ENCODE measurements at regions not wholly inside any gene's neighbourhood (a gene's known extent, or its start where the extent isn't known, plus 50 kb on each side); places are given as distances from the start of the nearest gene placed in this dataset.
A peak's percentile ranks its signal among the peaks of the same experiment; 100 is the strongest.

GRCh38 chr10:61313460-61313859 lies 139.7 kb downstream of the TMEM26 start:
- peaks cover 14% of the 10 kb centered on the region for H3K4me1 Mint-ChIP-seq (ENCODE audit: low read depth)
- H3K9me3 Mint-ChIP-seq = no peaks in the 10 kb centered on the region
- H3K27ac Mint-ChIP-seq = no peak overlapping the region
- no peak overlapping the region for H3K4me3 Mint-ChIP-seq
- intact Hi-C loops (cut with micrococcal nuclease) = no loop called here
- DNase-seq = no peak
- H3K27me3 Mint-ChIP-seq = no peaks in the 10 kb centered on the region
- ChIA-PET POLR2A (no interaction called here), CTCF (no interaction called here)
- no peaks in the 10 kb centered on the region for H3K36me3 Mint-ChIP-seq

DNA sequence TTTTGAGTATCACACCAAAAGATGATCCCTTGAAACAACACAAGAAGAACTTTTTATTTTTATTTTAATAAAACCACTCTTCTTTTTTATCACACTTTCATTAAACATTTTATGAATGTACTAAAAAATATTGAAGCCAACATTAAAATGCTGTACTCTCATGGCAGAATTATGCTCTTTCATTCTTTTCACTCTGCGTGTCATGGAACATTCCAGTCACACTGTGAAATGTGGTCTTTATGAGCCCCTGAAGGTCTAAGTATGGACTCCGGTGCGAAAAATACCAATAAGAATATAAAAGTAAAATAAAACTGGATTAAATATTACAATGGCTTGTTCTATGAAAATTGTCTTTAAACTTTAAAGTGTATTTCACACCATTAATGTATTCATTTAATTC lies 148.4 kb downstream of the TMEM26 start:
- H3K27me3 Mint-ChIP-seq = no peaks in the 10 kb centered on the region
- no peaks in the 10 kb centered on the region for H3K36me3 Mint-ChIP-seq
- ChIA-PET POLR2A (no interaction called here), CTCF (no interaction called here)
- no peaks in the 10 kb centered on the region for H3K9me3 Mint-ChIP-seq
- H3K4me1 Mint-ChIP-seq (ENCODE audit: low read depth) = no peaks in the 10 kb centered on the region
- DNase-seq = no peak
- H3K27ac Mint-ChIP-seq = no peak overlapping the region
- no peak overlapping the region for H3K4me3 Mint-ChIP-seq
- intact Hi-C loops (cut with micrococcal nuclease) = no loop called here

- no peak for DNase-seq
- peaks cover 2% of the 10 kb centered on the region for H3K36me3 Mint-ChIP-seq
- no peak overlapping the region for H3K27ac Mint-ChIP-seq
- POLR2A ChIA-PET = no interaction called here
- no peaks in the 10 kb centered on the region for H3K4me1 Mint-ChIP-seq (ENCODE audit: low read depth)
- intact Hi-C loops (cut with micrococcal nuclease) = no loop called here
- CTCF ChIA-PET = no interaction called here
- H3K4me3 Mint-ChIP-seq = no peak overlapping the region
- H3K27me3 Mint-ChIP-seq = no peaks in the 10 kb centered on the region
- H3K9me3 Mint-ChIP-seq = peaks cover 7% of the 10 kb centered on the region
Measured at GRCh38 chr10:61302124-61302523, 151.1 kb downstream of the TMEM26 start.

GRCh38 chr10:61301575-61301974 lies 151.6 kb downstream of the TMEM26 start:
- DNase-seq = no peak
- H3K4me3 Mint-ChIP-seq = no peak overlapping the region
- H3K4me1 Mint-ChIP-seq (ENCODE audit: low read depth) = no peaks in the 10 kb centered on the region
- H3K36me3 Mint-ChIP-seq = peaks cover 2% of the 10 kb centered on the region
- H3K27me3 Mint-ChIP-seq = no peaks in the 10 kb centered on the region
- H3K9me3 Mint-ChIP-seq = peaks cover 7% of the 10 kb centered on the region
- ChIA-PET POLR2A (no interaction called here), CTCF (no interaction called here)
- H3K27ac Mint-ChIP-seq = no peak overlapping the region
- intact Hi-C loops (cut with micrococcal nuclease) = no loop called here

GRCh38 chr10:61299841-61300240 lies 153.3 kb downstream of the TMEM26 start:
- CTCF ChIA-PET = no interaction called here
- DNase-seq = no peak
- H3K4me1 Mint-ChIP-seq (ENCODE audit: low read depth) = no peaks in the 10 kb centered on the region
- H3K27me3 Mint-ChIP-seq = peaks cover under 1% of the 10 kb centered on the region
- no peak overlapping the region for H3K27ac Mint-ChIP-seq
- peaks cover 2% of the 10 kb centered on the region for H3K36me3 Mint-ChIP-seq
- POLR2A ChIA-PET = no interaction called here
- H3K9me3 Mint-ChIP-seq = peaks cover 7% of the 10 kb centered on the region
- no peak overlapping the region for H3K4me3 Mint-ChIP-seq
- intact Hi-C loops (cut with micrococcal nuclease) = no loop called here

- H3K27me3 Mint-ChIP-seq = peaks cover 2% of the 10 kb centered on the region
- H3K9me3 Mint-ChIP-seq = peaks cover 7% of the 10 kb centered on the region
- H3K36me3 Mint-ChIP-seq = peaks cover 2% of the 10 kb centered on the region
- H3K4me3 Mint-ChIP-seq = no peak overlapping the region
- ChIA-PET POLR2A (no interaction called here), CTCF (no interaction called here)
- intact Hi-C loops (cut with micrococcal nuclease) = no loop called here
- H3K27ac Mint-ChIP-seq = no peak overlapping the region
- no peaks in the 10 kb centered on the region for H3K4me1 Mint-ChIP-seq (ENCODE audit: low read depth)
- DNase-seq = no peak
Measured at GRCh38 chr10:61299156-61299555, 154.0 kb downstream of the TMEM26 start.

DNA sequence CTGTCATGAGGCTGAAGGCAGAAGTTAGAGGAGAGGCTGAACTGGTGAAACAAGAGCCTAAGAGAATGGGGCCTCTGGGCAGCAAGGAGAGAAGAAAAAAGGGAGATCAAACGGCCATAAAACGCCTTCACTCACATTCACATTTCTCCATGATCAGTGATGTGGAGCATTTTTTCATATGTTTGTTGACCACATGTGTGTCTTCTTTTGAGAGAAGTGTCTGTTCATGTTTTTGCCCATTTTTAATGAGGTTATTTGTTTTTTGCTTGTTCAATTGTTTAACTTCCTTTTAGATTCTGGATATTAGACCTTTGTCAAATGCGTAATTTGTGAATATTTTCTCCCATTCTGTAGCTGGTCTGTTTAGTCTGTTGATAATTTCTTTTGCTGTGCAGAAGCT lies 155.0 kb downstream of the TMEM26 start:
- intact Hi-C loops (cut with micrococcal nuclease) = no loop called here
- Mint-ChIP-seq H3K36me3 (peaks cover 2% of the 10 kb centered on the region), H3K9me3 (peaks cover 7% of the 10 kb centered on the region), H3K4me1 (ENCODE audit: low read depth) (no peaks in the 10 kb centered on the region), H3K27me3 (peaks cover 2% of the 10 kb centered on the region), H3K27ac (no peak overlapping the region), H3K4me3 (no peak overlapping the region)
- no peak for DNase-seq
- ChIA-PET POLR2A (no interaction called here), CTCF (no interaction called here)

DNA sequence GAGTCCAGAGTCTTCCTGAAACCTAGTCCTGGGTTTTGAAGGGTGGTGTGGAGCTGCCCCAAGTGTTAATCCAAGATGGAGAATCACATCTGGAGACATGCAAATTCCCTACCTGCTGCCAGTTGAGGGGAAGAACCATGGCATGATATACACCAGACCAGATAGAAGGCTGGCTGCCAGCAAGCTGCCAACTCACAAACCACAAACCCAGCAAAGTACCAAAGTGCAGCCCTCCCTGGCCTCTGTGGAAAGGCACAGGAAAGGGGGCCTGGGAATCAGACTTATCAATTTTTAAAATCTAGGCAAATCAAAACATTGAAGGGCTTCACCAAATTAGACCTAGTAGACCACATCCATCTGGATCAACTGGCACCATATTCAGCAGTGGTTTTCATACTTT lies 157.0 kb downstream of the TMEM26 start:
- POLR2A ChIA-PET = no interaction called here

DNA sequence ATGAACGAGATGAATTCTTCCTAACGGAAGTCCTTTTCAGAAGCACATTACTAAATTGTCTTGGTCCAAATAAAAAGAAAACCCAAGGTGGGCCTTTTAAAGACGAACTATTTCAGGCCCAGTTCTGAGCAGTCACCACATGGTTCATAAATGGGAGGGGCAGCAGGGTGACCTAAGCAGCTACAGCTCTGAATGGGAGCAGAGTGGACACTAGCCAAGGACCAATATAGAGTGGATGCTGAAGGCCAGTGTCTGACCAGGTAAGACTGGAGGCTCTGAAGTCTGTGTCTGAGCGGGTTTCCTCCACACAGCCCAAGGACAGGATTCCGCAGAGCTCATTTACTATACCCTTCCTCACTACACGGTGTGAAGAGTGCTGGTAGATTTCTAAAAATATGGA lies 159.1 kb downstream of the TMEM26 start:
- no peaks in the 10 kb centered on the region for H3K4me1 Mint-ChIP-seq (ENCODE audit: low read depth)
- H3K27ac Mint-ChIP-seq = no peak overlapping the region
- CTCF ChIA-PET = no interaction called here

More for the DNA sequence above, 157.0 kb downstream of the TMEM26 start:
- Mint-ChIP-seq H3K4me3 (no peak overlapping the region), H3K36me3 (peaks cover 2% of the 10 kb centered on the region), H3K27me3 (peaks cover 2% of the 10 kb centered on the region), H3K4me1 (ENCODE audit: low read depth) (no peaks in the 10 kb centered on the region), H3K9me3 (peaks cover 7% of the 10 kb centered on the region), H3K27ac (no peak overlapping the region)
- DNase-seq = no peak
- CTCF ChIA-PET = no interaction called here
- intact Hi-C loops (cut with micrococcal nuclease) = no loop called here

DNA sequence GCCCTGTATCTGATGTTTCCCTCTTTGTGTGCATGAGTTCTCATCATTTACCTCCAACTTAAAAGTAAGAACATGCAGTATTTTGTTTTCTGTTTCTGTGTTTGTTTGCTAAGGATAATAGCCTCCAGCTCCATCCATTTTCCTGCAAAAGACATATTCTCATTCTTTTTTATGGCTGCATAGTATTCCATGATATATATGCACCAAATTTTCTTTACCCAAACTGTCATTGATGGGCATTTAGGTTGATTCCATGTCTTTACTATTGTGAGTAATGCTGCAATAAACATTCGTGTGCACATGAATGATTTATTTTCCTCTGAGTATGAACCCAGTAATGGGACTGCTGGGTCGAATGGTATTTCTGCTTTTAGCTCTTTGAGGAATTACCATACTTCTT lies 163.4 kb downstream of the TMEM26 start:
- Mint-ChIP-seq H3K4me1 (ENCODE audit: low read depth) (peaks cover 14% of the 10 kb centered on the region), H3K4me3 (no peak overlapping the region), H3K27me3 (peaks cover 2% of the 10 kb centered on the region), H3K36me3 (no peaks in the 10 kb centered on the region), H3K27ac (no peak overlapping the region), H3K9me3 (peaks cover 4% of the 10 kb centered on the region)
- POLR2A ChIA-PET = no interaction called here
- CTCF ChIA-PET = no interaction called here
- intact Hi-C loops (cut with micrococcal nuclease) = loop anchor here (10.0 kb wide), 2 partner anchors 645 to 955 kb away; no protein-coding TSS in a partner anchor
- no peak for DNase-seq

More for the DNA sequence above, 159.1 kb downstream of the TMEM26 start:
- H3K36me3 Mint-ChIP-seq = peaks cover 2% of the 10 kb centered on the region
- intact Hi-C loops (cut with micrococcal nuclease) = no loop called here
- H3K9me3 Mint-ChIP-seq = peaks cover 11% of the 10 kb centered on the region
- no peak for DNase-seq
- peaks cover 2% of the 10 kb centered on the region for H3K27me3 Mint-ChIP-seq
- POLR2A ChIA-PET = no interaction called here
- H3K4me3 Mint-ChIP-seq = no peak overlapping the region

DNA sequence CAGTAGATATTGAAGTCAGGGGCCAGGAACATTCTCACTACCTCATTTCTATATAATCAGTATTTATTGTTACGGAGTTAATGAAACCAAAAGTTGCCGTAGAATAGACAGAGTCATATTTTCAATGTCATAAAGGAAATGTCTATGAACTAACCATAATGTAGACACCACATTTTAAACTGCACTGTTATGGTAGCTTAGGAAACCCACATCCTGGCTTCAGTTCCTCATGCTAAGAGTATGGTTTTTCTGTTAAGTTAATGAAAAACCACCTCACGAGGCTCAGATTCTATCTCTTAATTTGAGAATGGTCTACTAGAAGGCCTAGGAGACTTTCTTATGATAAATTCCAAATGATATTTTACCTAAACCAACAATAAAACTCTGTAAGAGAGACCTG lies 166.5 kb downstream of the TMEM26 start:
- Mint-ChIP-seq H3K4me1 (ENCODE audit: low read depth) (peaks cover 18% of the 10 kb centered on the region), H3K36me3 (no peaks in the 10 kb centered on the region), H3K9me3 (peaks cover 4% of the 10 kb centered on the region), H3K4me3 (no peak overlapping the region), H3K27ac (no peak overlapping the region), H3K27me3 (no peaks in the 10 kb centered on the region)
- ChIA-PET CTCF (interaction anchor here (1.4 kb wide), 1 partner anchor 146 kb away, joined by 4 read pairs; no protein-coding TSS in a partner anchor), POLR2A (no interaction called here)
- no peak for DNase-seq
- intact Hi-C loops (cut with micrococcal nuclease) = loop anchor here (1.0 to 10.0 kb wide), 3 partner anchors 322 to 958 kb away; no protein-coding TSS in a partner anchor

DNA sequence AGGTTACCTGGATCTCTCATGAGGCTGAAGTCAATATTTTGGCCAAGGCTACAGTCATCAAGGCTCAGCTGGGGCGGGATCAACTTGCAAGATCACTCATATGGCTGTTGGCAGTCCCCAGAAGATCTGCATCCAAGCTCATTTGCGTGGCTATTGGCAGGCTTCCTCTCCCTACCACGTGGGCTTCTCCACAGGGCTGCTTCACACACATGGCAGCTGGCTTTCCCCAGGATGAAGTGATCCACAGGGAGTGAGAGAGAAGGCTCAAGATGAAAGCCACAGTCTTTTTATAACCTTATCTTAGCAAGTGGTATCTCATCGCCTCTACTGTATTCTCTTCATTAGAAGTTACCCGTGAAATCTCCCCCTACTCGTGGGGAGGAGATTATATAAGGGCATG lies 167.4 kb downstream of the TMEM26 start:
- Mint-ChIP-seq H3K36me3 (no peaks in the 10 kb centered on the region), H3K27ac (no peak overlapping the region), H3K4me1 (ENCODE audit: low read depth) (peaks cover 18% of the 10 kb centered on the region), H3K9me3 (peaks cover 4% of the 10 kb centered on the region), H3K27me3 (no peaks in the 10 kb centered on the region), H3K4me3 (no peak overlapping the region)
- ChIA-PET POLR2A (no interaction called here), CTCF (interaction anchor here (0.5 to 1.4 kb wide), 2 partner anchors 145 to 469 kb away, joined by 3 to 4 read pairs; no protein-coding TSS in a partner anchor)
- intact Hi-C loops (cut with micrococcal nuclease) = loop anchor here (1.0 to 10.0 kb wide), 4 partner anchors 145 to 959 kb away; no protein-coding TSS in a partner anchor
- DNase-seq = no peak

DNA sequence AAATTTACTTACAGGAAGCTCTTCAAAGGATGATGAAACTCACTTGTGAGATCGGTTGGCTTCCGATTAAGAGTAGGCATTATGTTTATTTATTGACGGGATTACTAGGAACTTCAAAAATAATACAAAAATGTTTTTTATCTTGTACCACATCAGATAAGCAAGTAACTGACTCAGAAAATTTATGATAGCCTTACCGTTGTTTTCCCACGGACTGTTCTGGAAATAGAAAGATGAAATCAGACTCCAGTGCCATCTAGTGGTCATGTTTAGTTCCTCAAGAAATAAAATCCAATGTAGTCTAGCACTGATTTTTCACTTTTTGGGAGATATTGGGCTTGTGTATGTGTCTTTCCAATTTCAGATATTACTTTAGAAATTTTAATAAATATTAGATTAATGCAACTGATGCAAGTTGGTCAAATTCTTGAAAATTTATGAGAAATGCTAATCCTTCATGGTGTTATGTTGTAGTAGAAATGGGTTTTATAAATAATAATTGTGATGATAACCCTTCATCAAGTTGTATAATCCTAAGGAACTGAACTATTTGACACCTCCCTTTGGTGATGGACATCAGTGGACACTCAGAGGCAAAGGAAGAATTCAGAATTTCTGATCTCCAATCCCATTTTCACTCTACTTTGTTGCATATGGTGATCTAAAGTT lies 168.8 kb downstream of the TMEM26 start:
- POLR2A ChIA-PET = no interaction called here
- Mint-ChIP-seq H3K36me3 (no peaks in the 10 kb centered on the region), H3K27ac (no peak overlapping the region), H3K9me3 (no peaks in the 10 kb centered on the region), H3K4me1 (ENCODE audit: low read depth) (peaks cover 18% of the 10 kb centered on the region), H3K27me3 (peaks cover 2% of the 10 kb centered on the region), H3K4me3 (peak overlapping the region; percentile 27)
- intact Hi-C loops (cut with micrococcal nuclease) = loop anchor here (2.0 to 10.0 kb wide), 3 partner anchors 144 to 960 kb away; no protein-coding TSS in a partner anchor
- CTCF ChIA-PET = interaction anchor here (0.6 to 1.0 kb wide), 7 partner anchors 9 to 467 kb away, joined by 3 to 10 read pairs (median 5); no protein-coding TSS in a partner anchor
- no peak for DNase-seq
